ENCODE measurements at regions not wholly inside any gene's neighbourhood (a gene's known extent, or its start where the extent isn't known, plus 50 kb on each side); places are given as distances from the start of the nearest gene placed in this dataset.

GRCh38 chr6:85390775-85391174, 59.1 kb upstream of the NT5E start:
- TF ChIP-seq, protein P1, sequence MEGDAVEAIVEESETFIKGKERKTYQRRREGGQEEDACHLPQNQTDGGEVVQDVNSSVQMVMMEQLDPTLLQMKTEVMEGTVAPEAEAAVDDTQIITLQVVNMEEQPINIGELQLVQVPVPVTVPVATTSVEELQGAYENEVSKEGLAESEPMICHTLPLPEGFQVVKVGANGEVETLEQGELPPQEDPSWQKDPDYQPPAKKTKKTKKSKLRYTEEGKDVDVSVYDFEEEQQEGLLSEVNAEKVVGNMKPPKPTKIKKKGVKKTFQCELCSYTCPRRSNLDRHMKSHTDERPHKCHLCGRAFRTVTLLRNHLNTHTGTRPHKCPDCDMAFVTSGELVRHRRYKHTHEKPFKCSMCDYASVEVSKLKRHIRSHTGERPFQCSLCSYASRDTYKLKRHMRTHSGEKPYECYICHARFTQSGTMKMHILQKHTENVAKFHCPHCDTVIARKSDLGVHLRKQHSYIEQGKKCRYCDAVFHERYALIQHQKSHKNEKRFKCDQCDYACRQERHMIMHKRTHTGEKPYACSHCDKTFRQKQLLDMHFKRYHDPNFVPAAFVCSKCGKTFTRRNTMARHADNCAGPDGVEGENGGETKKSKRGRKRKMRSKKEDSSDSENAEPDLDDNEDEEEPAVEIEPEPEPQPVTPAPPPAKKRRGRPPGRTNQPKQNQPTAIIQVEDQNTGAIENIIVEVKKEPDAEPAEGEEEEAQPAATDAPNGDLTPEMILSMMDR (IDR thresholded peaks at IDR 0.05; ENCODE audit: low read length): no peak
- no peak for TF ChIP-seq EZH2 (IDR thresholded peaks at IDR 0.05; ENCODE audit: borderline replicate concordance, low read length)
